SK-N-SH (cell line): ENCODE measurements at regions not wholly inside any gene's neighbourhood (a gene's known extent, or its start where the extent isn't known, plus 50 kb on each side); places are given as distances from the start of the nearest gene placed in this dataset.

Source experiments
- CTCF ChIA-PET: fragments of 300-600, 350-600 bp; formaldehyde crosslinking; extraction: SDS; loops from one replicate; lab custom pipeline; 2021; lab: Yijun Ruan, JAX
- POLR2A ChIA-PET: fragments of 350-600 bp; sonication (Branson Sonifier 250); formaldehyde crosslinking; extraction: SDS; loops from one replicate; lab custom pipeline; 2020; ENCODE audit warnings: antibody characterized with exemption, inconsistent platforms; lab: Yijun Ruan, JAX
- DNase-seq: peaks from one replicate; pipeline ENCODE4 v3.0.0; 2012
- H2AFZ ChIP-seq: fragments of 200-600 bp; sonication (generic); 2 replicates; pipeline ENCODE4 v1.8.1; 2016; ENCODE audit warnings: antibody characterized with exemption, mild to moderate bottlenecking, low read depth
- H3F3A ChIP-seq: fragments of 200-600 bp; sonication (generic); replicated peaks from 2 replicates; pipeline ENCODE3; 2016; ENCODE audit warnings: antibody characterized with exemption, mild to moderate bottlenecking; ENCODE audit not compliant: insufficient read depth
- H3K27ac ChIP-seq, 2 experiments: fragments of 200-500 bp in 1 of 2; fragments of 200-600 bp in 1 of 2; sonication (Bioruptor generic) in 1 of 2; sonication (generic), shearing (Covaris generic) in 1 of 2; 2 replicates each; pipeline versions ENCODE4 v1.5.1 to v1.6.1; 2014 to 2016; ENCODE audit warnings: low read depth in 2 of 2, inconsistent platforms in 1 of 2, low read length in 1 of 2, mild to moderate bottlenecking in 1 of 2, mixed read lengths in 1 of 2
- H3K27me3 ChIP-seq: fragments of 200-600 bp; sonication (generic), shearing (Covaris generic); 2 replicates; pipeline ENCODE4 v1.6.1; 2016; ENCODE audit warnings: mixed run types; ENCODE audit not compliant: insufficient read depth
- H3K36me3 ChIP-seq, 2 experiments: fragments of 200-500 bp in 1 of 2; fragments of 200-600 bp in 1 of 2; sonication (Bioruptor generic) in 1 of 2; sonication (generic) in 1 of 2; replicated peaks in 1 of 2; 2 replicates each; pipeline versions ENCODE3 to v1.5.1; 2014 to 2016; ENCODE audit warnings: low read length in 1 of 2, mild to moderate bottlenecking in 1 of 2; ENCODE audit not compliant: insufficient read depth in 2 of 2, control insufficient read depth in 1 of 2
- H3K4me1 ChIP-seq, 2 experiments: fragments of 200-500 bp in 1 of 2; fragments of 200-600 bp in 1 of 2; sonication (Bioruptor generic) in 1 of 2; sonication (generic), shearing (Covaris generic) in 1 of 2; 2 replicates each; pipeline versions ENCODE4 v1.5.1 to v1.6.1; 2014 to 2016; ENCODE audit warnings: low read depth in 1 of 2, low read length in 1 of 2, mixed run types in 1 of 2; ENCODE audit not compliant: insufficient read depth in 2 of 2, control insufficient read depth in 1 of 2
- H3K4me2 ChIP-seq: fragments of 200-600 bp; sonication (generic), shearing (Covaris generic); 2 replicates; pipeline ENCODE4 v1.6.1; 2017; ENCODE audit warnings: mixed run types
- H3K4me3 ChIP-seq, 2 experiments: fragments of 200-500 bp in 1 of 2; fragments of 200-600 bp in 1 of 2; sonication (Bioruptor generic) in 1 of 2; sonication (generic), shearing (Covaris generic) in 1 of 2; 2 replicates each; pipeline versions ENCODE4 v1.5.1 to v1.8.1; 2014 to 2016; ENCODE audit warnings: low read depth in 2 of 2, inconsistent platforms in 1 of 2, low read length in 1 of 2, mild to moderate bottlenecking in 1 of 2, mixed read lengths in 1 of 2, moderate library complexity in 1 of 2
- H3K79me2 ChIP-seq: fragments of 200-600 bp; sonication (generic); 2 replicates; pipeline ENCODE4 v1.8.1; 2017; ENCODE audit warnings: mild to moderate bottlenecking; ENCODE audit not compliant: insufficient read depth
- H3K9ac ChIP-seq: fragments of 200-600 bp; sonication (generic); 2 replicates; pipeline ENCODE4 v1.6.1; 2017; ENCODE audit warnings: mixed run types
- H3K9me2 ChIP-seq: fragments of 200-600 bp; sonication (generic); 2 replicates; pipeline ENCODE4 v1.6.1; 2017; ENCODE audit warnings: mixed run types
- H3K9me3 ChIP-seq: fragments of 200-600 bp; sonication (generic); 2 replicates; pipeline ENCODE4 v1.6.1; 2017; ENCODE audit warnings: mixed run types, mild to moderate bottlenecking, moderate library complexity
- H4K20me1 ChIP-seq: fragments of 200-600 bp; sonication (generic); 2 replicates; pipeline ENCODE4 v1.6.1; 2017; ENCODE audit warnings: mild to moderate bottlenecking, mixed run types; ENCODE audit not compliant: insufficient read depth
- EP300 ChIP-seq, 2 experiments: IDR thresholded peaks; 2 replicates each; pipeline versions ENCODE4 v1.4.0 to v1.6.1; 2012; ENCODE audit warnings: borderline replicate concordance in 1 of 2, low read depth in 1 of 2, low read length in 1 of 2
- EZH2phosphoT487 ChIP-seq: fragments of 200-600 bp; sonication (generic); IDR thresholded peaks from 2 replicates; pipeline ENCODE4 v1.6.1; 2017; ENCODE audit warnings: low read depth, mixed run types, mild to moderate bottlenecking, antibody characterized with exemption, moderate library complexity, borderline replicate concordance
- FOXJ3 ChIP-seq: sonication (generic); formaldehyde crosslinking; IDR thresholded peaks from 2 replicates; pipeline ENCODE4 v1.5.1; 2020; ENCODE audit warnings: mild to moderate bottlenecking, missing genetic modification reagents
- FOXM1 ChIP-seq: IDR thresholded peaks from 2 replicates; pipeline ENCODE4 v1.4.0; 2012; ENCODE audit warnings: low read depth, mild to moderate bottlenecking
- GABPA ChIP-seq: IDR thresholded peaks from 2 replicates; pipeline ENCODE4 v1.4.0; 2012; ENCODE audit warnings: low read depth, mild to moderate bottlenecking
- JUND ChIP-seq: IDR thresholded peaks from 2 replicates; pipeline ENCODE4 v1.4.0; 2012
- NFIC ChIP-seq: IDR thresholded peaks from 2 replicates; pipeline ENCODE4 v1.4.0; 2012; ENCODE audit warnings: borderline replicate concordance
- RAD21 ChIP-seq: IDR thresholded peaks from 2 replicates; pipeline ENCODE4 v1.6.1; 2012; ENCODE audit warnings: mild to moderate bottlenecking, low read length
- REST ChIP-seq: IDR thresholded peaks from 2 replicates; pipeline ENCODE4 v1.6.1; 2012; ENCODE audit warnings: mild to moderate bottlenecking, low read depth, low read length, moderate library complexity
- RFX5 ChIP-seq: IDR thresholded peaks from 2 replicates; pipeline ENCODE4 v1.6.1; 2012; ENCODE audit warnings: mild to moderate bottlenecking, improper control_type of control experiment, low read length
- SIN3A ChIP-seq: IDR thresholded peaks from 2 replicates; pipeline ENCODE4 v1.6.1; 2012; ENCODE audit warnings: low read depth, mild to moderate bottlenecking, low read length, moderate library complexity, borderline replicate concordance
- TAF1 ChIP-seq: IDR thresholded peaks from 2 replicates; pipeline ENCODE4 v1.6.1; 2012; ENCODE audit warnings: low read depth, mild to moderate bottlenecking, low read length, moderate library complexity, borderline replicate concordance
- TEAD4 ChIP-seq: IDR thresholded peaks from 2 replicates; pipeline ENCODE4 v1.4.0; 2012; ENCODE audit warnings: mild to moderate bottlenecking, borderline replicate concordance; ENCODE audit not compliant: insufficient read depth
- YY1 ChIP-seq: IDR thresholded peaks from 2 replicates; pipeline ENCODE4 v1.4.0; 2012; ENCODE audit warnings: low read depth, mild to moderate bottlenecking
- ZBTB33 ChIP-seq: IDR thresholded peaks from 2 replicates; pipeline ENCODE4 v1.4.0; 2012; ENCODE audit warnings: low read depth, borderline replicate concordance
- WGBS: methylation state at CpG from one replicate; pipeline ENCODE4 v1.1.6; 2017; ENCODE audit warnings: low lambda C conversion rate; 5-methylcytosine and 5-hydroxymethylcytosine counted together
- TF ChIP-seq, protein P1 (sequence below): IDR thresholded peaks from 2 replicates; pipeline ENCODE4 v1.4.0; 2012; ENCODE audit warnings: low read depth
- TF ChIP-seq, protein P2 (sequence below): fragments of 150-350 bp; IDR thresholded peaks from 2 replicates; pipeline ENCODE4 v1.6.1; 2017; ENCODE audit warnings: antibody characterized with exemption, low read length, low read depth, borderline replicate concordance
- TF ChIP-seq, protein P3 (sequence below): IDR thresholded peaks from 2 replicates; pipeline ENCODE4; 2012
- TF ChIP-seq, protein P4 (sequence below): fragments of 150-350 bp; IDR thresholded peaks from 2 replicates; pipeline ENCODE4 v1.6.1; 2016; ENCODE audit warnings: mild to moderate bottlenecking, low read depth, low read length

DNA sequence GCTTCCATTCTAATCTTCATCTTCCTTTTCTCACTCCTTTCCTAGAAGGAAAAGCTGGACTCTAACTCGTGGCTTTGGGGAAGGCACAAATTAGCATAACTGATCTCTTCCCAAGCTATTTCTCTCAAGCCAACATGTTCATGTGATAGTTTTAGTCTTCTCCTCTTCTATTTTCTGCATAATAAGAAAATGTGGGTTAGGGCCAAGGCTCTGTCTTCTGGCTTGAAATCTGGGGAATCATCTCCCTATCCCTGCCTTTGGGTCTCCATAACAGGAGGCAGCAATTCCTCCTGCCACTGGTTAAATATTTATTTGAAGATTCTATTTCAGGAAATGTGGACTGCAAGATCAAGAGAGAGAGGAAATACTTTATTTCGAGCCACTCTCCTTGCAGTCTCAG is 1669.6 kb downstream of the MAT2B start:
- Histone ChIP-seq H3F3A (no peaks in the 10 kb centered on the region), H3K27me3 (no peaks in the 10 kb centered on the region), H3K36me3 (no peaks in the 10 kb centered on the region), H3K4me3 (no peak overlapping the region), H3K27ac (no peak overlapping the region), H4K20me1 (no peaks in the 10 kb centered on the region), H3K4me1 (no peaks in the 10 kb centered on the region), H3K9me2 (no peaks in the 10 kb centered on the region), H3K9ac (no peak overlapping the region), H3K9me3 (no peaks in the 10 kb centered on the region), H3K4me2 (no peak overlapping the region), H3K79me2 (no peaks in the 10 kb centered on the region), H2AFZ (no peak overlapping the region)
- 15% methylated on average over 2 of the region's 2 CpGs for WGBS
- TF ChIP-seq JUND, result no peak
- TF ChIP-seq RAD21, result no peak
- no peak for TF ChIP-seq GABPA
- TF ChIP-seq, protein P1, sequence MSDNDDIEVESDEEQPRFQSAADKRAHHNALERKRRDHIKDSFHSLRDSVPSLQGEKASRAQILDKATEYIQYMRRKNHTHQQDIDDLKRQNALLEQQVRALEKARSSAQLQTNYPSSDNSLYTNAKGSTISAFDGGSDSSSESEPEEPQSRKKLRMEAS, result no peak
- no peak for TF ChIP-seq TEAD4
- TF ChIP-seq, protein P2, sequence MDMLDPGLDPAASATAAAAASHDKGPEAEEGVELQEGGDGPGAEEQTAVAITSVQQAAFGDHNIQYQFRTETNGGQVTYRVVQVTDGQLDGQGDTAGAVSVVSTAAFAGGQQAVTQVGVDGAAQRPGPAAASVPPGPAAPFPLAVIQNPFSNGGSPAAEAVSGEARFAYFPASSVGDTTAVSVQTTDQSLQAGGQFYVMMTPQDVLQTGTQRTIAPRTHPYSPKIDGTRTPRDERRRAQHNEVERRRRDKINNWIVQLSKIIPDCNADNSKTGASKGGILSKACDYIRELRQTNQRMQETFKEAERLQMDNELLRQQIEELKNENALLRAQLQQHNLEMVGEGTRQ, result no peak
- TF ChIP-seq TAF1, result no peak
- TF ChIP-seq, protein P3, sequence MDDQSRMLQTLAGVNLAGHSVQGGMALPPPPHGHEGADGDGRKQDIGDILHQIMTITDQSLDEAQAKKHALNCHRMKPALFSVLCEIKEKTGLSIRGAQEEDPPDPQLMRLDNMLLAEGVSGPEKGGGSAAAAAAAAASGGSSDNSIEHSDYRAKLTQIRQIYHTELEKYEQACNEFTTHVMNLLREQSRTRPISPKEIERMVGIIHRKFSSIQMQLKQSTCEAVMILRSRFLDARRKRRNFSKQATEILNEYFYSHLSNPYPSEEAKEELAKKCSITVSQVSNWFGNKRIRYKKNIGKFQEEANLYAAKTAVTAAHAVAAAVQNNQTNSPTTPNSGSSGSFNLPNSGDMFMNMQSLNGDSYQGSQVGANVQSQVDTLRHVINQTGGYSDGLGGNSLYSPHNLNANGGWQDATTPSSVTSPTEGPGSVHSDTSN, result no peak
- no peak for TF ChIP-seq FOXJ3 (CRISPR knock-in tag)
- no peak for TF ChIP-seq SIN3A
- no peak for TF ChIP-seq EZH2phosphoT487
- TF ChIP-seq ZBTB33, result no peak
- no peak for TF ChIP-seq REST
- no peak for TF ChIP-seq NFIC
- TF ChIP-seq, protein P4, sequence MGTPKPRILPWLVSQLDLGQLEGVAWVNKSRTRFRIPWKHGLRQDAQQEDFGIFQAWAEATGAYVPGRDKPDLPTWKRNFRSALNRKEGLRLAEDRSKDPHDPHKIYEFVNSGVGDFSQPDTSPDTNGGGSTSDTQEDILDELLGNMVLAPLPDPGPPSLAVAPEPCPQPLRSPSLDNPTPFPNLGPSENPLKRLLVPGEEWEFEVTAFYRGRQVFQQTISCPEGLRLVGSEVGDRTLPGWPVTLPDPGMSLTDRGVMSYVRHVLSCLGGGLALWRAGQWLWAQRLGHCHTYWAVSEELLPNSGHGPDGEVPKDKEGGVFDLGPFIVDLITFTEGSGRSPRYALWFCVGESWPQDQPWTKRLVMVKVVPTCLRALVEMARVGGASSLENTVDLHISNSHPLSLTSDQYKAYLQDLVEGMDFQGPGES, result no peak
- no peak for TF ChIP-seq EP300 (IDR thresholded peaks at IDR 0.05; ENCODE audit: borderline replicate concordance in 1 of 2, low read depth in 1 of 2, low read length in 1 of 2)
- TF ChIP-seq FOXM1, result no peak
- no peak for TF ChIP-seq RFX5
- TF ChIP-seq YY1, result no peak
- CTCF ChIA-PET, result no interaction called here
- DNase-seq, result no peak
- POLR2A ChIA-PET, result no interaction called here
